ENCODE measurements at regions not wholly inside any gene's neighbourhood (a gene's known extent, or its start where the extent isn't known, plus 50 kb on each side); places are given as distances from the start of the nearest gene placed in this dataset.

DNA sequence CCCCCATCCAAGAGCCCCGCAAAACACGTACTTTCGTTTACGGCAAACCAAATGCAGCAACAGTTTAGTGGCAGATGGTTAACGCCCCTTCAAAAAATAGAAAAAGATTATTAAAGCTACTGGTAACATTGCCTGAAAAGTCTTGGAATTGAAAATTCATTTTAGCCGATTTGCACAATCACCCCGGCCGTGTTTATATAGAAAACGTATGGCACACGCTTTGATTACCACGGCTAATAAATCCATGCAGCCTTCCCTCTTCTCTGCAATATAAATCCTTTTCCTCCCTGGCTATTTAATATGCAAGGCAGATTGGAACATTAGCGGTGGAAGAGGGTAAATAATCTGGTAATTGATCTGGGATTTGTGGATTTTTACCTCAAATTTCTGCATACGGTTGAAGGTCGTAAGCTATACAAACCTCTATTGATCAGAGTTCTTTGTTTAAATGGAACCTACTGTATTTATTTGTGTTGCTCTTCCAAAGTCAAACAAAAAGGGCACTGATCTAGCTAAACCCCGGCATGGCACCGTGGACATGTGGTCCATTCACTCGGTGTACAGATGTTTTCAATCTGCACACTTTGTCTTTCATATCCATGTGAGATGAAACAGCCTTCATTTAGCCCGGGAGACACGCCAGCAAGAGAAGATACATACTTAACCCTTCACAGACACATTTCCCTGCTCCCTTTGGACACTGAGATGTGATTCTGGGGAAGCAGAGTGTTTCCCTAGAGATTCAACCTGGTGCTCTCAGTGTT is 238.1 kb upstream of the MAF start:
- H3K9ac ChIP-seq (ENCODE audit: extremely low read depth, insufficient read length, low read length), result no peak overlapping the region
- H3K56ac ChIP-seq (ENCODE audit: insufficient read length, low read depth, low read length), result no peak overlapping the region
- H3K27ac ChIP-seq (ENCODE audit: insufficient read length, low read depth, low read length), result no peak overlapping the region
- TF ChIP-seq, protein P1, sequence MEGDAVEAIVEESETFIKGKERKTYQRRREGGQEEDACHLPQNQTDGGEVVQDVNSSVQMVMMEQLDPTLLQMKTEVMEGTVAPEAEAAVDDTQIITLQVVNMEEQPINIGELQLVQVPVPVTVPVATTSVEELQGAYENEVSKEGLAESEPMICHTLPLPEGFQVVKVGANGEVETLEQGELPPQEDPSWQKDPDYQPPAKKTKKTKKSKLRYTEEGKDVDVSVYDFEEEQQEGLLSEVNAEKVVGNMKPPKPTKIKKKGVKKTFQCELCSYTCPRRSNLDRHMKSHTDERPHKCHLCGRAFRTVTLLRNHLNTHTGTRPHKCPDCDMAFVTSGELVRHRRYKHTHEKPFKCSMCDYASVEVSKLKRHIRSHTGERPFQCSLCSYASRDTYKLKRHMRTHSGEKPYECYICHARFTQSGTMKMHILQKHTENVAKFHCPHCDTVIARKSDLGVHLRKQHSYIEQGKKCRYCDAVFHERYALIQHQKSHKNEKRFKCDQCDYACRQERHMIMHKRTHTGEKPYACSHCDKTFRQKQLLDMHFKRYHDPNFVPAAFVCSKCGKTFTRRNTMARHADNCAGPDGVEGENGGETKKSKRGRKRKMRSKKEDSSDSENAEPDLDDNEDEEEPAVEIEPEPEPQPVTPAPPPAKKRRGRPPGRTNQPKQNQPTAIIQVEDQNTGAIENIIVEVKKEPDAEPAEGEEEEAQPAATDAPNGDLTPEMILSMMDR (conservative IDR thresholded peaks at IDR 0.05), result no peak
- H3K27me3 ChIP-seq (ENCODE audit: insufficient read depth, low read length), result no peaks in the 10 kb centered on the region
- no peaks in the 10 kb centered on the region for H3K4me1 ChIP-seq (ENCODE audit: insufficient read depth, low read length)
- no peak overlapping the region for H3K4me3 Mint-ChIP-seq
- no peak overlapping the region for H2BK120ac ChIP-seq (ENCODE audit: low read depth, low read length, poor library complexity, severe bottlenecking)
- WGBS (ENCODE audit: extremely low coverage, insufficient read length, low lambda C conversion rate), result no CpG with 5 or more reads among the region's 19 CpGs
- H3K27ac Mint-ChIP-seq, result no peak overlapping the region
- H3K18ac ChIP-seq (ENCODE audit: insufficient read length, low read depth, low read length), result no peak overlapping the region
- H3K23ac ChIP-seq (ENCODE audit: insufficient read length, low read depth, low read length), result no peak overlapping the region
- H3K79me2 ChIP-seq (ENCODE audit: insufficient read depth, low read length), result no peaks in the 10 kb centered on the region
- H2BK15ac ChIP-seq (ENCODE audit: low read depth, low read length), result no peak overlapping the region
- H3K9me3 ChIP-seq (ENCODE audit: control insufficient read depth, low read depth, low read length), result no peaks in the 10 kb centered on the region
- no peaks in the 10 kb centered on the region for H3K36me3 Mint-ChIP-seq (ENCODE audit: insufficient read depth in 1 of 3, low read depth in 3 of 3)
- no peak overlapping the region for H2BK12ac ChIP-seq (ENCODE audit: insufficient read length, low read depth, low read length)
- no peak overlapping the region for H2BK20ac ChIP-seq (ENCODE audit: low read depth, low read length, poor library complexity, severe bottlenecking)
- no peak overlapping the region for H2AK5ac ChIP-seq (ENCODE audit: insufficient read length, low read length)
- no peak for DNase-seq
- no peak overlapping the region for H2BK5ac ChIP-seq (ENCODE audit: insufficient read length, low read length)
- no peak overlapping the region for H4K8ac ChIP-seq (replicated peaks; ENCODE audit: insufficient read length, low read depth, low read length)
- no peak overlapping the region for H3K4me2 ChIP-seq (ENCODE audit: insufficient read depth, insufficient read length, low read length)
- H3T11ph ChIP-seq (ENCODE audit: low read length), result no peak overlapping the region
- no peak overlapping the region for H2AFZ ChIP-seq (ENCODE audit: low read length)
- no peaks in the 10 kb centered on the region for H3K4me1 Mint-ChIP-seq
- no peaks in the 10 kb centered on the region for H3K9me3 Mint-ChIP-seq
- no peaks in the 10 kb centered on the region for H3K79me1 ChIP-seq (ENCODE audit: insufficient read depth, low read depth, low read length, poor library complexity, severe bottlenecking)
- H3K14ac ChIP-seq (ENCODE audit: insufficient read depth, low read length), result no peak overlapping the region
- no peaks in the 10 kb centered on the region for H3K27me3 Mint-ChIP-seq (ENCODE audit: low read depth)
- no peaks in the 10 kb centered on the region for H3K23me2 ChIP-seq (ENCODE audit: insufficient read length, low read depth, low read length, poor library complexity, severe bottlenecking)
- no peak overlapping the region for H3K4ac ChIP-seq (ENCODE audit: low read depth, low read length)
- no peak overlapping the region for H4K5ac ChIP-seq (ENCODE audit: insufficient read length, low read depth, low read length)
- no peaks in the 10 kb centered on the region for H4K20me1 ChIP-seq (ENCODE audit: control insufficient read depth, insufficient read depth, insufficient read length)
- H4K91ac ChIP-seq (ENCODE audit: insufficient read length, low read depth, low read length), result no peak overlapping the region

All from H9 (cell line).